Nephron progenitor cell (in vitro differentiated cells): ENCODE measurements at regions not wholly inside any gene's neighbourhood (a gene's known extent, or its start where the extent isn't known, plus 50 kb on each side); places are given as distances from the start of the nearest gene placed in this dataset.

Experiments used
- DNase-seq: peaks from one replicate; pipeline ENCODE4 v3.0.0; 2021
- H3K27ac Mint-ChIP-seq: 2 replicates; pipeline ENCODE4 v1.8.0; 2021; ENCODE audit warnings: mild to moderate bottlenecking, moderate library complexity, mixed read lengths
- H3K27me3 Mint-ChIP-seq: 2 replicates; pipeline ENCODE4 v1.8.0; 2021; ENCODE audit warnings: mild to moderate bottlenecking, low read depth, mixed read lengths; ENCODE audit not compliant: poor library complexity
- H3K36me3 Mint-ChIP-seq: 2 replicates; pipeline ENCODE4 v1.8.0; 2021; ENCODE audit warnings: low read depth, mixed read lengths
- H3K4me1 Mint-ChIP-seq: 2 replicates; pipeline ENCODE4 v1.8.0; 2021; ENCODE audit warnings: mixed read lengths
- H3K4me3 Mint-ChIP-seq: 2 replicates; pipeline ENCODE4 v1.8.0; 2021; ENCODE audit warnings: mild to moderate bottlenecking, moderate library complexity, mixed read lengths
- H3K9me3 Mint-ChIP-seq: 2 replicates; pipeline ENCODE4 v1.8.0; 2021; ENCODE audit warnings: mild to moderate bottlenecking, moderate library complexity, mixed read lengths
- CTCF ChIP-seq: fragments of 200-600 bp; sonication (generic); IDR thresholded peaks from 2 replicates; pipeline ENCODE4 v1.5.0; 2021; ENCODE audit warnings: antibody characterized with exemption

GRCh38 chr18:24544949-24545348, 84.5 kb downstream of the HRH4 start:
- Mint-ChIP-seq H3K9me3 (no peaks in the 10 kb centered on the region), H3K27me3 (peaks cover 3% of the 10 kb centered on the region), H3K27ac (no peak overlapping the region)

GRCh38 chr18:24545651-24546050, 85.2 kb downstream of the HRH4 start:
- Mint-ChIP-seq H3K27ac (no peak overlapping the region), H3K27me3 (peaks cover 3% of the 10 kb centered on the region), H3K9me3 (no peaks in the 10 kb centered on the region), H3K4me1 (peaks cover 24% of the 10 kb centered on the region), H3K4me3 (no peak overlapping the region), H3K36me3 (no peaks in the 10 kb centered on the region)
- DNase-seq: no peak
- TF ChIP-seq CTCF: no peak

More at GRCh38 chr18:24544949-24545348, 84.5 kb downstream of the HRH4 start:
- peaks cover 28% of the 10 kb centered on the region for H3K4me1 Mint-ChIP-seq
- no peak for TF ChIP-seq CTCF
- H3K4me3 Mint-ChIP-seq: no peak overlapping the region
- no peaks in the 10 kb centered on the region for H3K36me3 Mint-ChIP-seq
- no peak for DNase-seq

GRCh38 chr18:24546307-24546706, 85.9 kb downstream of the HRH4 start:
- Mint-ChIP-seq H3K4me3 (no peak overlapping the region), H3K27me3 (peaks cover under 1% of the 10 kb centered on the region), H3K27ac (no peak overlapping the region), H3K9me3 (no peaks in the 10 kb centered on the region), H3K4me1 (peaks cover 20% of the 10 kb centered on the region), H3K36me3 (no peaks in the 10 kb centered on the region)
- no peak for TF ChIP-seq CTCF
- DNase-seq: no peak

GRCh38 chr18:24548583-24548982, 88.1 kb downstream of the HRH4 start:
- Mint-ChIP-seq H3K9me3 (no peaks in the 10 kb centered on the region), H3K4me3 (no peak overlapping the region), H3K36me3 (no peaks in the 10 kb centered on the region), H3K27me3 (peaks cover 5% of the 10 kb centered on the region), H3K4me1 (peaks cover 27% of the 10 kb centered on the region), H3K27ac (no peak overlapping the region)
- TF ChIP-seq CTCF: no peak
- no peak for DNase-seq

GRCh38 chr18:24552218-24552617, 91.8 kb downstream of the HRH4 start:
- peaks cover 7% of the 10 kb centered on the region for H3K27me3 Mint-ChIP-seq
- H3K4me3 Mint-ChIP-seq: no peak overlapping the region
- H3K36me3 Mint-ChIP-seq: no peaks in the 10 kb centered on the region
- no peak for TF ChIP-seq CTCF
- peaks cover 27% of the 10 kb centered on the region for H3K4me1 Mint-ChIP-seq
- no peak for DNase-seq
- no peak overlapping the region for H3K27ac Mint-ChIP-seq
- no peaks in the 10 kb centered on the region for H3K9me3 Mint-ChIP-seq

GRCh38 chr18:24553571-24554285, 93.3 kb downstream of the HRH4 start:
- peaks cover 41% of the 10 kb centered on the region for H3K4me1 Mint-ChIP-seq
- H3K27ac Mint-ChIP-seq: peak overlapping the region; percentile 62
- H3K27me3 Mint-ChIP-seq: peaks cover 7% of the 10 kb centered on the region
- no peak for TF ChIP-seq CTCF
- H3K9me3 Mint-ChIP-seq: no peaks in the 10 kb centered on the region
- H3K4me3 Mint-ChIP-seq: no peak overlapping the region
- no peaks in the 10 kb centered on the region for H3K36me3 Mint-ChIP-seq
- no peak for DNase-seq
